Lower lobe of right lung (tissue), 2 donors: ENCODE measurements at regions not wholly inside any gene's neighbourhood (a gene's known extent, or its start where the extent isn't known, plus 50 kb on each side); places are given as distances from the start of the nearest gene placed in this dataset.

Experiments used
- ATAC-seq, 2 donors: fragments of 200-7000 bp; cut with Tn5 transposase; one replicate each; pipeline ENCODE4 v1.9.1; 2020 to 2022; ENCODE audit warnings: mild to moderate bottlenecking in 2 of 2, moderate library complexity in 2 of 2
- DNase-seq: peaks from one replicate; pipeline ENCODE4 v3.0.0-alpha.2; 2020
- H3K27ac ChIP-seq: fragments of 200-600 bp; one replicate; pipeline ENCODE4 v1.8.0; 2022
- H3K27me3 ChIP-seq: fragments of 200-600 bp; one replicate; pipeline ENCODE4 v1.8.0; 2022; ENCODE audit warnings: low read depth
- H3K36me3 ChIP-seq: fragments of 200-600 bp; one replicate; pipeline ENCODE4 v1.8.0; 2022; ENCODE audit warnings: mild to moderate bottlenecking
- H3K4me1 ChIP-seq: fragments of 200-600 bp; one replicate; pipeline ENCODE4 v1.8.0; 2022
- H3K4me3 ChIP-seq: fragments of 200-600 bp; one replicate; pipeline ENCODE4 v1.8.0; 2022; ENCODE audit warnings: mild to moderate bottlenecking
- H3K9me3 ChIP-seq: fragments of 200-600 bp; one replicate; pipeline ENCODE4 v1.8.0; 2022
- intact Hi-C: fragments of 100-400 bp; cut with DNase I; formaldehyde crosslinking; loops from one replicate; pipeline ENCODE4 v1.11.0; 2022
- TF ChIP-seq, protein P1 (sequence below): fragments of 200-600 bp; IDR thresholded peaks from one replicate; pipeline ENCODE4 v1.8.0; 2022; ENCODE audit warnings: antibody characterized with exemption, mild to moderate bottlenecking
- donor health status: DM: no; HTN: yes; CAD: no; lungs with severe emphysema.

DNA sequence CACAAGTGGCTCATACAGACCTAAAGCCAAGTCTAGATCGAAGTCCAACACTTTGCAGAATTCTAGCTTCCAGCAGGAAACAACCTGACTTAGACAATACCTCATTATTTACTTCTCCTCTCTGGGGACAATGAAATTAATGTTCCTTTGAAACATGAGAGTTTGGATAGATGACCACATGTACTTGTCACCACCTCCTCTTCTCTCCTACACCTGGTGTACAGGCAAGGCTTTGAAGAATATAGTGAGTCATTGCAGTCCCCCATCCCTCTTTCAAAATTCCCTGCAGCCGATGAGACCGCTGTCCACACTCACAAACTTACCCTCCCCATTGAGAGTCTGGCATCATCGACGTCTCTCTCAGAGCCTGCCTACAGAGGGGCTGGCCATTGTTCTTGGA is 189.0 kb upstream of the HES1 start:
- Histone ChIP-seq H3K4me3 (no peak overlapping the region), H3K4me1 (no peaks in the 10 kb centered on the region), H3K9me3 (no peaks in the 10 kb centered on the region), H3K36me3 (no peaks in the 10 kb centered on the region), H3K27me3 (no peaks in the 10 kb centered on the region), H3K27ac (no peak overlapping the region)
- DNase-seq (no peak), ATAC-seq (no peak)
- intact Hi-C loops: no loop called here
- TF ChIP-seq, protein P1, sequence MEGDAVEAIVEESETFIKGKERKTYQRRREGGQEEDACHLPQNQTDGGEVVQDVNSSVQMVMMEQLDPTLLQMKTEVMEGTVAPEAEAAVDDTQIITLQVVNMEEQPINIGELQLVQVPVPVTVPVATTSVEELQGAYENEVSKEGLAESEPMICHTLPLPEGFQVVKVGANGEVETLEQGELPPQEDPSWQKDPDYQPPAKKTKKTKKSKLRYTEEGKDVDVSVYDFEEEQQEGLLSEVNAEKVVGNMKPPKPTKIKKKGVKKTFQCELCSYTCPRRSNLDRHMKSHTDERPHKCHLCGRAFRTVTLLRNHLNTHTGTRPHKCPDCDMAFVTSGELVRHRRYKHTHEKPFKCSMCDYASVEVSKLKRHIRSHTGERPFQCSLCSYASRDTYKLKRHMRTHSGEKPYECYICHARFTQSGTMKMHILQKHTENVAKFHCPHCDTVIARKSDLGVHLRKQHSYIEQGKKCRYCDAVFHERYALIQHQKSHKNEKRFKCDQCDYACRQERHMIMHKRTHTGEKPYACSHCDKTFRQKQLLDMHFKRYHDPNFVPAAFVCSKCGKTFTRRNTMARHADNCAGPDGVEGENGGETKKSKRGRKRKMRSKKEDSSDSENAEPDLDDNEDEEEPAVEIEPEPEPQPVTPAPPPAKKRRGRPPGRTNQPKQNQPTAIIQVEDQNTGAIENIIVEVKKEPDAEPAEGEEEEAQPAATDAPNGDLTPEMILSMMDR: no peak

DNA sequence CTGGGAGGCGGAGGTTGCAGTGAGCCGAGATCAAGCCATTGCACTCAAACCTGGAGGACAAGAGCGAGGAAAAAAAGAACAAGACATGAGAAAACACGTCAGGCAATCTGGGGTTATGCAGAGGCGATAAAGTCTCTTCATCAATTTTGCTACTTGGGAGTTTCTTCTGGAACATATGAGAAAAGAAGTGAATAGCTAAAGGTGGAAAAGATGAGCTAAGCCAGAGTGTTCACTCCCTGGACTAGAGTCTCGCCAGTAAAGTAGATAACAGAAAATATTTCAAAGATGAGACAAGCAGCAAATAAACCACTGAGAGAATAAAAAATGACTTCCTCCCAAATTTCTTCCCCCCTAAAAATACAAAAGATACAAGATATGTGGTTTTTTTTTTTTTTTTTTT is 188.4 kb upstream of the HES1 start:
- Histone ChIP-seq H3K9me3 (no peaks in the 10 kb centered on the region), H3K4me1 (no peaks in the 10 kb centered on the region), H3K27me3 (no peaks in the 10 kb centered on the region), H3K4me3 (no peak overlapping the region), H3K27ac (no peak overlapping the region), H3K36me3 (no peaks in the 10 kb centered on the region)
- intact Hi-C loops: no loop called here
- DNase-seq (no peak), ATAC-seq (no peak)
- TF ChIP-seq, protein P1: no peak

DNA sequence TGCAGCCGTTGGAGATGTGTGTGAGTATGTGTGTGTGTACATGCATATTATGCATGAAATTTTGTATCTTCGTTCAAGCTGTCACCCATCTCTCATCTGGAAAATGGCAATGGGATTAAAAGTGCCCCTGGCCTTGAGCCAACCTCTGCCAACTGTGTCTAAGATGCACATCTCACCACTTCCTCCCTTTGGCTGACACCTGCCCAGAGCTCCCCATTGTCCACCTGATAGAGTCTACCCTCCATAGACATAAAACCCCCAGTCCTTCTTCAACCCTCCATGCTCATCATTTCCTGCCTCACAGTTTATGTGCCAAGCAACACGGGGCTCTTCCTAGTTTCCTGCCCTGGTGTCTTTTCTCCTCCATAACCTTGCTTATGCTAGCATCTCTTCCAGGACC is 187.5 kb upstream of the HES1 start:
- ATAC-seq (no peak), DNase-seq (no peak)
- Histone ChIP-seq H3K4me1 (no peaks in the 10 kb centered on the region), H3K9me3 (no peaks in the 10 kb centered on the region), H3K27me3 (no peaks in the 10 kb centered on the region), H3K4me3 (no peak overlapping the region), H3K27ac (no peak overlapping the region), H3K36me3 (no peaks in the 10 kb centered on the region)
- TF ChIP-seq, protein P1: no peak
- intact Hi-C loops: no loop called here

DNA sequence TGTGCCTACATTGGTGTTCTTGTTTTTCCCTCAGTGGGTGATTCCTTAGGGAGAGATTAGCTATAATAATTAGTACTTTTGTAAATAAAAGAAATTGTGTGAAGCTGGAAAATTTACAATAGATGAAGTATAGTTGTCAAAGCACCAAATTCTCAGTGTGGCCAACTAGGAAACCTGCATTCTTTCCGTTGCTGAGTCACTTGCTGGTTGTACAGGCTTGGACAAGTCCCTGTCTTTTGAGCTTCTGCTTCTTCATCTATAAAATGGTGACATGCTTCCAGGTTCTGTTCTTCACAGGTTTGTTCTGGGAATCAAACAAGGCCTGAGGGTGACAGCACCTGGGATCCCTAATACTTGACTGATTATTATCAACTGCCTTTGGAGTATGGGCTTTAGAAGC is 184.1 kb upstream of the HES1 start:
- TF ChIP-seq, protein P1: no peak
- ATAC-seq: no peak
- Histone ChIP-seq H3K4me1 (no peaks in the 10 kb centered on the region), H3K36me3 (no peaks in the 10 kb centered on the region), H3K4me3 (no peak overlapping the region), H3K9me3 (peaks cover 10% of the 10 kb centered on the region), H3K27ac (no peak overlapping the region), H3K27me3 (no peaks in the 10 kb centered on the region)
- intact Hi-C loops: no loop called here
- DNase-seq: no peak

DNA sequence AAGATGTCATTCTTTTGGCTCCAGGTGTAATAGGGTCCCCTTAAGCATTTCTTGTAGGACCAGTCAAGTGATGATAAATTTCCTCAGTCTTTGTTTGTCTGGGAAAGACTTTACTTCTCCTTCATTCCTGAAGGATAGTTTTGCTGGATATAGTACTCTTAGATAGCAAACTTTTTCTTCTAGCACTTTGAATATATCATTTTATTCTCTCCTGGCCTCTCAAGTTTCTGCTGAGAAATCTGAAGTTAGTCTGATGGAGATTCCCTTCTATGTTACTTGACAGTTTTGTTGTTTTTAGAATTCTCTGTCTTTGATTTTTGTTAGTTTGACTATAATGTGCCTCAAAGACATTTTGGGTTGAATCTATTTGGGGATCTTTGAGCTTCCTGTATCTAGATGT is 181.2 kb upstream of the HES1 start:
- Histone ChIP-seq H3K4me3 (no peak overlapping the region), H3K36me3 (no peaks in the 10 kb centered on the region), H3K27me3 (no peaks in the 10 kb centered on the region), H3K4me1 (no peaks in the 10 kb centered on the region), H3K27ac (no peak overlapping the region), H3K9me3 (peaks cover 10% of the 10 kb centered on the region)
- TF ChIP-seq, protein P1: no peak
- intact Hi-C loops: no loop called here
- DNase-seq: no peak
- no peak for ATAC-seq

DNA sequence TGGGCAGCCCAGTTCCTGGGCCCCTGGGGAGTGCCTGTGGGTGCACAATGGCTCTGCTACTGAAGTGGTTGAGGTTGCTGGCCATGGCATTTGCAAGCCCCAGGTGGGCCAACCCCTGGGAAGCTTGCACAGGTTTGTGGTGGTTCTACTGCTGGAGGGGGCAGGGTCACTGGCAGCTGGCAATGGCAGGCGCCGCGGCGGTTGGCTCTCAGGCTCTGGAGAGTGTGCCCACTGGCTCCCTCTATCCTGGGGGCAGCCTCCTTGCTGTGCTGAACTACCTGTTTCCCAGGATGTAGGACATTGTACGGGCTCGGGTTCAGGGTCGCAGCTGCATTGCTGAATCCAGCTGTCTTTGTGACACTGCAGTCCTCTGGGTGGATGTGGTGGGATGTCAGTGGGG is 180.2 kb upstream of the HES1 start:
- no peak for DNase-seq
- TF ChIP-seq, protein P1: no peak
- Histone ChIP-seq H3K27ac (no peak overlapping the region), H3K36me3 (no peaks in the 10 kb centered on the region), H3K9me3 (peaks cover 10% of the 10 kb centered on the region), H3K4me1 (no peaks in the 10 kb centered on the region), H3K27me3 (no peaks in the 10 kb centered on the region), H3K4me3 (no peak overlapping the region)
- no peak for ATAC-seq
- intact Hi-C loops: no loop called here
